ENCODE measurements at regions not wholly inside any gene's neighbourhood (a gene's known extent, or its start where the extent isn't known, plus 50 kb on each side); places are given as distances from the start of the nearest gene placed in this dataset.

DNA sequence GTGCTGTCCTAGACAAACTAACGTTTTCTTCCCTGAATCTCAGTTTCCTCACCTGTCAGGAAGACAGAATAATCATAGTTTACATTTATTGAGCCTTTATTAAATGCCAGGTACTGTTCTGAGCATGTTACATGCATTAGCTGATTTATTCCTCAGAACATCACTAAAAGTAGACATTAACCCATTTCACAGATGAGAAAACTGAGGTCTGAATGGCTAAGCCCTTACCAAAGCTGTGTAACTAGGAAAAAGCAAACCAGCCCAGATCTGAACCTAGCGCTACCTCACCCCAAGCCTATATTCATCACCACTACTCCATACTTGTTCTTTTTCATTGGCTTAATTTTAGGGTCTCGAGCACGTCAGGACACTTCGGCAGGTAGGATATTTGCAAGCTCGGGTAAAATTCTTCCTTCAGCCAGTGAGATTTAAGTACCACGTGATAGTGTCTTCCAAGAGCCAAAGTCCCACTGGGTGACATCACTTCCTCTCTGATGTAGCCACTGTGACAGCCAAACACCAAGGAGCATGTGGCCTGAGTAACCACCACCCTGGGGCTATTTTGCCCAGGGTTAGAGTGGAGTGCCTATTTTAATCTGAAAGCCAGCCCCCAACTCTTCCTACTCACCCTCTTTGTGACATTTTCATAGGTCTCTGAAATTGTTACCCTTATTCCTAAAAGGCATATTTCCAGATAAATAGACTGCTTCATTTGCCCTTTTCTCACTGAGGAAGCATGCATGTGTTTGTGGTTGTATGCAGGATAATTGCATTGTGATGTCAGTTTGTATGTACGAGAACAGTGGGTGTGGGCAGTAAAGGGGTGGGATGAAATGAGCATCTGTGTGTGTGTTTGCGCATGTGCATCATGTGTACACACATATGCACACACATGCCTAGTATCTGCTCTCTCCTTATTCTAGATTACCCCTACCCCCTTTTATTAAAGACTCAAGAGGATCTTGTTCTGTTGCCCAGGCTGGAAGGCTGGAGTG, 62.2 kb upstream of the WSCD2 start:
- DNase-seq (ENCODE audit: low read depth in 2 of 2, low spot score in 1 of 2), result no peak

DNA sequence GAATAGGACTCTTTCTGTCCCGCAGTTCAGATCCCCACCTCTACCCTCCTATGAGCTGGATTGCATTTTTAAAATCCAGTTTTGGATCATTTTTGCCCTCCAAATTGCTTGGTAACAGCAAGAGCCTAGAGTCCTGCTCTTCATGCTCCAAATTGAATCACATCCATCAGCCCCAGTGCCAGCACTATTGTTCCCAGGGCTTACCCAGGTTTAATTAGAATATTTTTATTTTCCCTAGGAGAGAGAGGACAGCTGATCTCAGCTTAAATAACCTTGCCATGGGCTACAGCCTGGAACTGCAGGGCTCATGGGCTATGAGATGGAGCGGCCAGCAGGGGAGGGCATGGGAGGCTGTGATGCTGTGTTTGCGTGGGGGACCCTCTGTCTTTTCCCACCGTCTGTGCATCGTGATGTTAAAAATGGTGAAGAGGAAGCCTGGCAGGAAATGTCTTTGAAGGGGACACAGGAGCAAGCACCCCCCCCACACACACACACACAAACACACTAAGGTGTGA, 59.4 kb upstream of the WSCD2 start:
- DNase-seq (ENCODE audit: low read depth in 2 of 2, low spot score in 1 of 2), result no peak

- no peak for DNase-seq (ENCODE audit: low read depth in 2 of 2, low spot score in 1 of 2)
These were observed 53.5 kb upstream of the WSCD2 start for GRCh38 chr12:108075561-108075960.

- no peak for DNase-seq (ENCODE audit: low read depth in 2 of 2, low spot score in 1 of 2)
These were observed 52.5 kb upstream of the WSCD2 start for GRCh38 chr12:108076556-108076955.

DNA sequence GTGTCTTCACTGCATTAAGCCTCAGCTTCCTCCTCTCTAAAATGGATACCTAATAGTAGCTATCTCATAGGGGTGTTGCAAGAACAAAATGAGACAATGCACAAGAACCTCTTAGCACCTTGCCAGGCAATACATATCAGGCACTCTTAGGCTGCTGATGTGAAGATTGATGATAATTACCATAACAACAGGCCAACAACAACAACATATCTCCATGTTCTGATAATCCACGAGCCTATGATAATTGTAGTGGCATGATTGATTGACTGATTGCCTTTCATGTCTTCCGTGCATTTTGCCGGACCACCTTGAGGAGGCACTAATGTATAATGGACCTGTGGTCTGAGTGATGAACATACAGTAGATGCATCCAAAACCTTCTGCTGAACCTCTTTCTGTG, 50.7 kb upstream of the WSCD2 start:
- no peak for DNase-seq (ENCODE audit: low read depth in 2 of 2, low spot score in 1 of 2)

All from stimulated activated CD8-positive, alpha-beta memory T cell treated with anti-CD3 and anti-CD28 coated beads, Interleukin-4, amount 100 ng/mL, for 1 hour (primary cell).